GM19452 (cell line): ENCODE measurements at regions not wholly inside any gene's neighbourhood (a gene's known extent, or its start where the extent isn't known, plus 50 kb on each side); places are given as distances from the start of the nearest gene placed in this dataset.
"Not testable (repeated sequence)": the region's sequence is repeated elsewhere in the genome, so short reads cannot be mapped to it uniquely, and the experiment has no call there.

Experiments used
- ATAC-seq: cut with Tn5 transposase; IDR thresholded peaks from one replicate; pipeline ENCODE4 v1.9.1; 2021; ENCODE audit not compliant: unreplicated experiment

DNA sequence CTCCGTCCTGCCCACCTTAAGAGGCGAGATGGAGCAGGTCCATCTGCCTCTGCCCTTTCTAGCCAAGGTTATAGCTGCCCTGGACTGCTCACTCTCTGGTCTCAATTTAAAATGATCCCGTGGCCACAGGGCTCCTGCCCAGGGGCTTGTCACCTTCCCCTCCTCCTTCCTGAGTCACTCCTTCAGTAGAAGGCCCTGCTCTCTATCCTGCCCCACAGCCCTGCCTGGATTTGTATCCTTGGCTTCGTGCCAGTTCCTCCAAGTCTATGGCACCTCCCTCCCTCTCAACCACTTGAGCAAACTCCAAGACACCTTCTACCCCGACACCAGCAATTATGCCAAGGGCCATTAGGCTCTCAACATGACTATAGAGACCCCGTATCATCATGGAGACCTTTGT is 105.3 kb upstream of the PZP start:
- not testable (repeated sequence) for ATAC-seq

DNA sequence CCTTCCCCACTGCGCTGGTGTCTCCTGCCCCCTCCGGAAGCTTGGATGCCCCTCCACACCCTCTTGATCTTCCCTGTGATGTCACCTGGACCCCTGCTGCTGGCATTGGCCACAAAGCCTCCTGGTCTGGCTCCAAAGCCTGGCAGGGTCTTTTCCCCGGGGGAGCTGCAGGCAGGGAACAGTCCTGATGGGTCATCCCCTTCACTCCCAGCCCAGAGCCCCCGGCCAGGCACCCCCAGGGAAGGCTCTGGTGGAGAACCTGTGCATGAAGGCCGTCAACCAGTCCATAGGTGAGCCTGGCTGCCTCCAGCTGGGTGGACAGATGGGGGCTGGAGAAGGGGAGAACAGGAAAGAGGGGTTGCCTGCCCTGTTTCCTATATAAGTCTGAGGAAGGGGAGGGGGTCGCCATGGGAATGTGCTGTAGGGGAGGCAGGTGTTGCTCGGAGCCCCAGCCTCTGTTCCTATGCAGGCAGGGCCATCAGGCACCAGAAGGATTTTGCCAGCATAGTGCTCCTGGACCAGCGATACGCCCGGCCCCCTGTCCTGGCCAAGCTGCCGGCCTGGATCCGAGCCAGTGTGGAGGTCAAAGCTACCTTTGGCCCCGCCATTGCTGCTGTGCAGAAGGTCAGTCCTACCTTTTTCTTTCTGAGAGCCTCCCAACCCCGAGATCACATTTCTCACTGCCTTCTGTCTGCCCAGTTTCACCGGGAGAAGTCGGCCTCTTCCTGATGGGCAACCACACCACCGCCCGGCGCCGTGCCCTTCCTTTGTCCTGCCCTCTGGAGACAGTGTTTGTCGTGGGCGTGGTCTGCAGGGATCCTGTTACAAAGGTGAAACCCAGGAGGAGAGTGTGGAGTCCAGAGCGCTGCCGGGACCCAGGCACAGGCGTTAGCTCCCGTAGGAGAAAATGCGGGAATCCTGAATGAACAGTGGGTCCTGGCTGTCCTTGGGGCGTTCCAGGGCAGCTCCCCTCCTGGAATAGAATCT is 104.5 kb upstream of the PZP start:
- not testable (repeated sequence) for ATAC-seq

DNA sequence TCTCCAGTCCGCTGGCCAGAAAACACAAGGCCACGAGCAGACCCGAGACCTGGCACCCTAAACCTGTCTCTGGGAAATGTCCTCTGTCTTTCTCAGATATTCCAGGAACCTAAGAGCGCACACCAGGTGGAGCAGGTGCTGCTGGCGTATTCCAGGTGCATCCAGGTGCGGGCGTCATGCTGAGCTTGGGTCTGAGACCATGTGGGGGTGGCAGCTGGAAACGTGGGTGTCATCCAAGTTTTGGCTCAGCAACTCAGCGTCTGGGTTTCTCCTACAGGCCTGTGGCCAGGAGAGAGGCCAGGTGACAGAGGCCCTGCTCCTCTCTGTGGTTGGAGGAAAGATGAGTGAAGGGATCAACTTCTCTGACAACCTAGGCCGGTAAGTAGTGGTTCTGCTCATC is 103.3 kb upstream of the PZP start:
- ATAC-seq = not testable (repeated sequence)

DNA sequence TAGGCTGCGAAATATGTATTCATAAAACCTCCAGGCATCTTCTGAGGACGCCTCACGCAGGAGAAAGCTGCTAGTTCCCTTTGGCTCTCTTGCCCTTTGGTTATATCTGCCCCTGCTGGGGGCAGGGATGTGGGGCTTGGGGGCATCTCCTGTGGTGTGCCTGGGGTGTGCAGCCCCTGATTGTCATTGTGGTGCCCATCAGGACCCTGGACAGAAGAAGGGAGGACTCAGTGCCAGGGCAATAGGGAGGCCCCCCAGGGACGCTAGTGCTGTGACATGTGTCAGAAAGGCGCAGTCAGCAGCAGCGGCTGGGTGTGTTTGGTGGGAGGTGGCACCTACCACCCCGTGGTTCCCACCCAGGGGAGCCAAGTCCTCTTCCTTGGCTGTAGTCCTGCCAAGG is 102.5 kb upstream of the PZP start:
- ATAC-seq = not testable (repeated sequence)

DNA sequence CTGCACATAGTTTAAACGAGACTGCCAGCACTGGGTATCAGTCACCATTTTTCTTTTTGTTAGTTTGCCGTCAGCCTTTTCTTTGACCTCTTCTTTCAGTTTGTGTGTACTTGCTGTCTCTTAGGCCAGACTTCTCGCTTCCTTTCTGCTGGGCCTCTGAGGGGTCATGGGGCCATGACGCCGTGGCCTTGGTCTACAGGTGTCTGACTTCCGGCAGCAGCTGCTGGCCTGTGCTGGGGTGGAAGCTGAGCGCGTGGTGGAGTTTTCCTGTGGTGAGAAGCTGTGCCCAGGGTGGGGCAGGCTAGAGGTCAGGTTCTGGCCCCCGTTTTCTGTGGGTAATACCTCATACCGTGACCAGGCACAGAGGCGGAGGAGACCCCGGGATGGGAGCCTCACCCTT is 101.6 kb upstream of the PZP start:
- ATAC-seq = not testable (repeated sequence)

DNA sequence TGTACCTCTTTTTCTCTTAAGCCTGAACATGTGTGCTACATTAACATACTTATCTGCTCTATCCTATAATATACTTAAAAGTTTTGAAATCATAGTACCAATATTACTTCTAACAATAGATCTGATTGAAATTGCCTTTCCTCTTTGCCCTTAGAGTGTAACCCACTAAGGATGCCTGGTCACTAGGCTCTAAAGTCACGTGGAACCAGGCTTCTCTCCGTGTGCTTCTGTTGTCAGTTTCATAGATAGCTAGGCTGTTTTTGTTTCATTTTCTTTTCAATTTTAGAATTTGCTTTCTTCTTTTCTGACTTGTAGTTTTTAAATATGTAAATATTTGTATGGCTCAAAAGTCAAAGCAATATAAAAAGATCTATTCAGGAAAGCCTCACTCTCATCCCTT is 100.5 kb upstream of the PZP start:
- not testable (repeated sequence) for ATAC-seq

DNA sequence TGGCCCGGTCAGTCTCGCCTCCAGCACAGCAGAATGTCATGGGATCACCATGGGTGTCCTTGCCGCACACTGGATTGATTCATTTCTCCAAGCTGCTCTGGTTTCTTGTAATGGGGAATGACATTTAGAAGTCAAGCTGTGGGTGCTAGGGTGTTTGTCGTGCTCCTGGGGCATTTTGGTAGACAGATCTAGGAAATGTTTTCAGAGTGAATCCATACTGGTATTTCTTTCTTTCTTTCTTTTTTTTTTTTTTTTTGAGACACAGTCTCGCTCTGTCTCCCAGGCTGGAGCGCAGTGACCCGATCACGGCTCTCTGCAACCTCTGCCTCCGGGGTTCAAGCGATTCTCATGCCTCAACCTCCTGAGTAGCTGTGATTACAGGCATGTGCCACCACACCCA is 100.0 kb upstream of the PZP start:
- ATAC-seq = not testable (repeated sequence)

DNA sequence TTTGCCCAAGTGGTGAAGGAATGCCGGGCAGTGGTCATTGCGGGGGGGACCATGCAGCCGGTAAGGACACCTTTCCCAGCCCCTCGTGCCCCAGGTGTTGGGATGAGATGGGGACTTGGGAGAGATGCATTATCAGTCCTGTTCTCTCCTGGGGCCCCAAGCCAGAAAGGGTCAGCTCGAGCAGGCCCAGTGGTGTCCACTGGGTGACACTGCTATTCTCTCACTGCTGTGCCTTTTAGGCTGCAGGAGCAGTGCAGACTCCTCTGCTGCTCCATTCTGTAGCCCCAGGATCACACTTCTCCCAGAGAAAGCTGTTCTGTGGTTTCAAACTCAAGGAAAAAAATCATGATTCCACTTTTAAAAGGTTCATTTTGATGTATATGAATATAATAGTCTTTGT is 99.1 kb upstream of the PZP start:
- not testable (repeated sequence) for ATAC-seq

DNA sequence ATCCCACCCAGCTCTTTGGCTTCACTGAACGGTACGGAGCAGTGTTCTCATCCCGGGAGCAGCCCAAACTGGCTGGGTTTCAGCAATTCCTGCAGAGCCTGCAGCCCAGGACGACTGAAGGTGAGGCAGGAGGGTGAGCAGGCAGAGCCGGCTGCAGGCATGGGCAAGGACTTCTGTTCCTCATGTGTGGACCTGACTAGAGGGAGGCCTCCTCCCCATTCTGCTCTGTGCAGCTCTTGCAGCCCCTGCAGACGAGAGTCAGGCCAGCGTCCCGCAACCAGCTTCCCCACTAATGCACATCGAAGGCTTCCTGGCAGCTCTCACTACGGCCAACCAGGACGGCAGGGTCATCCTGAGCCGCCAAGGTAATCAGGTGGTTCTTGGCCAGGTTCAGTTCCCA is 97.8 kb upstream of the PZP start:
- not testable (repeated sequence) for ATAC-seq

DNA sequence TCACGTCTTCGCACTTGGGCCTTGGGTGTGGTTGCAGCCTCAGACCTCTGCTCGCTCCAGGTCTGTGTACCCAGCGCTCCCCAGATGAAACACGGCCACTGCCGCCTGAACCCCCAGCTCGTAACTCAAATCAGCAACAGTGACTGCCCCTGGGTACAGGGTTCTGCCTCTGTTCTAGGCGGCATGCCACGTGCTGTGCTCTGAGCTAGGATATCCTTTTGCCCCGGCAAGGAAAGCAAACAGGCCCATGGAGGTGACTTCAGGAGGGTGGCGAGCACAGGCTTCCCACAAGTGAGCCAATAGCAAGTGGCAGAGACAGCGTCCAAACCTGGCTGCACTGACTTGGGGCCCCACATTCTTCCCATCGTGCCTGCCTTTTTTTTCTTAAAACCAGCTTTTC is 96.3 kb upstream of the PZP start:
- ATAC-seq = not testable (repeated sequence)

DNA sequence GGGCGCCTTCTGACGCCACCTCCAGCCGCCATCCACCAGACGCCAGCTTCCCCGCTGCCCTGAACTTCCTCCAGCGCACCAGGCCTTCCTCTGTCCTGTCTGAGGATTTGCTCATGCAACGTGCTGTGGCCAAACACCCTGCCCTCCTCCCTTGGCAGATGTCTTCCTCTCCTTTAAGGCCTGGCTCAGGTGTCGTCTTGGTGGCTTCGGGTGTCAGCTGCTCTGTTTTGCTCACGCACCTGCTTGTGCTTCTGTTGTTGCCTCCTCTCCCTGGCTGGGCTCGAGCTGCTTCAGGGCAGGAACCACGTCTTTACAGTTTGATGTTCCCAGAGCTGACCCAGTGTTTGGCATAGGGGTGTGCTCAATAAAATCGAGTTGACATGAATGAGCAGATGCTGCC is 87.7 kb upstream of the PZP start:
- not testable (repeated sequence) for ATAC-seq

DNA sequence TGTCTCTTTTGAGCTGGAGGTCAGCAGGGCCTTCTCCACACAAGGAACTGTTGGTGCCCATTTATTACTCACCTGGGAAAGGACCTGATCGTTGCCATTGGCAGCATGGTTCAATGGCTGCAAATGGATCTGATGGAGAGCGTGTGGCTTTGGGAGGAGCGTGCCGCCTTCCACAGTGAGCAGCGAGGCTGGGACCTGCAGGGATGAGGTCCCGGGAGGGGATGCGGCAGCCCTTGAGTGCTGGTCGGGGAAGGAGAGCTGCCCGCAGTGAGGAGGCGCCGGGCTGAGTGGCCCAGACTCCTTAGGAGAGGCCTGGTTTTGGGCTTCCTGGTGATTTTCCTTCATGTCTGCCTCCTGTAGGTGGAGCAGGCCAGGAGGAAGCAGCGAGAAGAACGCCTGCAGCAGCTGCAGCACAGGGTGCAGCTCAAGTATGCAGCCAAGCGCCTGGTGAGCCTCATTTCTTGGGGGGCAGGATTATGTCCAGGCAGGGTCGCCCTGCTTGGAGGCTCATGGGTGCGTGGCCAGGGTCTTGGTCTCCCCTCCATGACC is 86.0 kb upstream of the PZP start:
- not testable (repeated sequence) for ATAC-seq

DNA sequence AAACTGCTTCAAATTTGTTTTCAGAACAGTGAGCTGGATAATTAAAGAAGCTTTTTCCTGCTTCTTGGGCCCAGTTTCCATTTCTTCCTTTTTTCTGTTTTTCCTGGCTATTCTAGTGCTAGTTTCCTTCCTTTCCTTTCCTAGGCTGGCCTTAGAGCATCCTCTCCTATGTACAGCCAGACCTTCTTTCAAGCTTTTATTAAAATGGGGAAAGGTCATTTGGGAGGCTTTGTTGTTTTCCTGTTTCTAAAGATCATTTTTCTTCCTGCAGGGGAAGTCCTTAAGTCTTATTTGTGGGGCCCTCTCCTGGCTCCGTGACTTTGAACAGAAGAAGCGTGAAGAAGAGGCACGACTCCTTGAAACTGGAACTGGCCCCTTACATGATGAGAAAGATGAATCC is 85.2 kb upstream of the PZP start:
- not testable (repeated sequence) for ATAC-seq

DNA sequence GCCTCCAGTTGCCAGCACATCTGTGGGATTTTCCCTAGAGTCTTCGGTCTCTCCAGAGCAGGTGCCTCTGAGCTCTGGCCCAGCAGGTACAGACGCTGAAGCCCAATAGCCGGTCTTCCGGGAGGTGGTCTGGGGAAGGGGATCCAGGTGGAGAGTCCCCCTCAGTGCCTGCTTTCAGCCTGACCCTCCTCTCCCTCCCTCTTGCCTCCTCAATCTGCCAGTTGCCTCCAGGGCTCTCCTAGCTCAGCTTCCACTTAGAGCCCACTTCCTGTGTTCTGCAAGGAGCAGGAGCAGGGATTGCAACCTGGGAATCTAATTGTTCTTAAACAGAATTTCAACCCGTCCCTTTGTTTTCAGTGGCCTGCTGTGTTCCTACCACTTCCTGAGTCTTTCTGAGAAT is 81.8 kb upstream of the PZP start:
- not testable (repeated sequence) for ATAC-seq

DNA sequence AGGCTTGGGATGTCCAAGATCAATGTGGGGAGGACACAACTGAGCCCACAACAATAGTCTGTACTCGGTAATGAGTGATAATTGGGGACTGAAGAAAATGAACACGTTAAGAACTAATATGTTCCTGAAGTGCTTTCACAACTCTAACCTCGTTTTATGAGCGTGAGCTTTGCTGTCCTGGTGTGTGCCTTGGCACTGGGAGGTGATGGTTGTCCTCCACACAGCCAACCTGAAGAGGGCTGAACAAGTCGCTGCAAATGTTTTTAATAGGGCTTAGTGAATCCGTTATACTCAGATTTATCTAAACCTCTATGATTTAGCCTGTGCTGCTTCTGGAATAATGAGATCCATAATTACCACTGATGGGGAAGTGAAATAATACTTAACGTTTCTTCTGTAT is 76.5 kb upstream of the PZP start:
- ATAC-seq = not testable (repeated sequence)

DNA sequence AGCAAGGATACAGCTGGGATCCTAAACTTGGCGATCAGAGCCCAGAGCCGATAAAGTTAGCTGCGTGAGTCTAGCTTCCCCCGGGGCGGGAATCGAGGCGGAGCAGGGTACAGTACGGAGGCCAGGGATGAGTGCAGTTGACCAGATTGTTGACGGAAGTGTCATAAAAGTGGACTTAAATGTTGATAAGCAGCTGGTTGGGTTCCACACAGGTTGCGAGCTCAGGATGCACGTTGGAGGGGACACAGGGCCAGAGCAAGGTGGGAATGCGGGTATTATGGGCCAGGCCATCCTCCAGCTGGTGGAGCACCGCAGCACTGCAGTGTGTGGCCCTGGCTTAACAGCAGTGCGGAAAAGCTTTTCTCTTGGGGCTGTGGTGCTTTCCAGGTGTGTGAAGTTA is 76.0 kb upstream of the PZP start:
- ATAC-seq = not testable (repeated sequence)

DNA sequence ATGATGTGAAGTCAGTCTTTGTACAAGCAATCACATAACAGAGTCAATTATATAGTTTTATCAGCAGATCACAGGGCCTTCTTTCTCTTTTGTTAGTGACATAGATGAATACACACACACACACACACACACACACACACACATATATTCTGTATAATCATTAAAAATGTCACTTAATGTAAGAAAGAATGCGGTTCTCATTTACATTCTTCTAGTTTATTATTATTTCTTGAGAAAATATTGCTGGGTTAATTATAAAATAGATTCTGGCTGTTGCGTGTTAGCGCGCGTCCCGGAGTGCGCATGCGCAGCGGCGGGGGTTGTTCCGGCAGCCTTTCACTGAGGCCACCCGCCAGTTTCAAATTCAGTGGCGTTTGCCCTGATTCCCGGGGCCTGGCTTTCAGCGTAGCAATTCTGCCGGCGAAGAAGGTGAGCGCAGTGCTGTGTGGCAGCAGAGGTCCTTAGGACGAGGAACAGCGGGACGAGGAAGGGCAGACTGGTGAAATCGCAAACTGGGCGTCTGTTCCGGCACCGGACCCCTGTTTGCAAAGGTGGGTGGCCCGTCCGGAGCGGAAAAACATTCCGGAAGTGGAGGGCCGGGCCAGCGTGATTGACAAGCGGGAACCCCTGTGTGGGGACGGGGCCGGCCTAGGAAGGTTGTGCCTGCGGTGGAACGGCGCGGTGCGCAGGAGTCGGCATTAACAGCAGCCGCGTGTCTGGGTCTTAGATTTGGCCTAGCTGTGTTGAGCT is 75.3 kb upstream of the PZP start:
- not testable (repeated sequence) for ATAC-seq

DNA sequence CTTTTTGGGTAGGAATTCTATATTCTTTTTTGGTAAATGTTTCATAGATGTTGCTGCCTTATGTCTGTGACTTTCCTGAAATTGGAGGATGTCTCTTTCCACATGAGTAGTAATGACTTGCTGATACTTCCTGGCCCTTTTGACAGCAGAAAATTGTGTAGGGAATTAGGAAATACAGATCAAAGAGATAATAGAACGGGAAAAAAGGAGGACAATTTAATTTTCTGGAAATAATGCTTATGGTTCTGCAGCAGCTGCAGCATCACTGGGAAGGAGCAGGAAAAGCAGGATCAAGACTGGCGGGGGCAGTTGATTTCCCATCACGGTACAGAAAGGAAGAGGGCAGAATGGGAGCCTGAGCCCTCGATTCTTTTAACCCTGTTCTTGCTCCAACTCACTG is 68.8 kb upstream of the PZP start:
- no peak for ATAC-seq

DNA sequence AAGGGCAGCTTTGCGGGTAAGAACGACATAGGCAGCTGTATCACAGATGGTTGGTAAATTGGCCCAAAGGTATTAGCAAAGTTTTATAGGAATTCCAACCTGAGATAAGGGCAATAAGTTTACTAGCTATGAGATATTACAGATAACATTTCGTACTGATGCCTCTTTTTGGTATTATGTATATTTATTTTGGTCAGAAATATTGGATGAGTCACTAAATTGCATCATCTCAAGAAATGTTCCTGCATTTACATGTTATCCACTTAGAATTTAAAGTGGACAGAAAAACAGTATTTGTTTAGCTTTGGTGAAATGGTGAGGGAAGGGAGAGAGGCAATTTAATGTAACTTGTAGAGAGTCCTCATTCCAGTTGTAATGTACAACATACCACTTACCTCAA is 65.1 kb upstream of the PZP start:
- ATAC-seq = no peak

DNA sequence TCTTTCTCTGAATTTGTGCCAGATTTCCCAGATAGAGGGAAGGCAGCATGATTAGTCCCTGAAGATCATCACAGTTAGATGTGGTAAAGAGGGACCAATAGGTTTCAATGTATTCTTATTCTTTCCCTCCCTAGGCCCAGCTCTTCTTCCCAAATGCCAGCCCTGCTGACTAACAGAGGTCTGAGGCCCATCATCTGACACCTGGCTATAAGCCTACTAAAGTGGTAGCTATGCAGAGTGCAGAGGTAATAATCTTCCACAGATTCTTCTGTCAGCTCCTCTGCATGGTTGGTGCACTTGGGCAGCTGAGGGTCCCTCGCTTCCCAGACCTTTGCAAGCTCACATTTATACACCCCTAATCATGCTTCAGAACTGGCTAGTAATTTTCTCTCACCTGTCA is 63.7 kb upstream of the PZP start:
- ATAC-seq = no peak

DNA sequence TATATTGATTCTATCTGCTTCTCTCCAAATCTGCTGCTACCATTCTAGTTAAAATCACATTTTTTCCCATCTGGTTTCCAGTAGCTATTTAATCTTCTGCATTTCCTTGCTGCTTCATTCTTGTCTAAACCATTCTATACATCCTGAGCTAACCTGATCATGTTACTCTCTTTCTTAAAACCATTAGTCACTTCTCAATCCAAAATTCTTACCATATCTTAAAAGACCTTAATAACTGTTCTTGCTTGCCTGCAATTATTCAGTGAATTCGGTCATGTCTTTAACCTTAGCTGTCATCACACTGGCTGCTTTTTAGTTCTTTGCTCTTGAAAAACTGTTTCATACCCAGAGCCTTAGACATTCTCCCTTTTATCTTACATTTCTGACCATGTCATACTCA is 56.4 kb upstream of the PZP start:
- no peak for ATAC-seq

DNA sequence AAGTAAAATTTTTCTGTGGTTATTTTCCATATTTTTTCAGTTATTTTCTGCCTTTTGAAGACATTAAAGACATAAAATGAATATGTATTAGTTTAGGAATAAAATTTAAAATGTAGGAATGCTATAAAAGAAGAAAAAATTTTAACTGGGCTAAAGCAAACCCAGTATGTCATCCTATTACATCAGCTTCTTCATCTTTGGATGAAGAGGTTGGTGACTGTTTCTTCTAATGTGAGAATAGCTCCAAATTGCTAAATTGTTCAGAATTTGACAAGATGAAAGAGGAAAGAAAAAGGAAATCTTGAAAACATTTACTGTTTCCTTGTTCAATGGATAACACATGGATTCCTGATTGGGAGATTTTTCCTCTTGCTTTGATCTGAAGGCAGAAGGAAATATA is 52.7 kb upstream of the PZP start:
- no peak for ATAC-seq
